ENCODE measurements at regions not wholly inside any gene's neighbourhood (a gene's known extent, or its start where the extent isn't known, plus 50 kb on each side); places are given as distances from the start of the nearest gene placed in this dataset.
"Not testable (repeated sequence)": the region's sequence is repeated elsewhere in the genome, so short reads cannot be mapped to it uniquely, and the experiment has no call there.

DNA sequence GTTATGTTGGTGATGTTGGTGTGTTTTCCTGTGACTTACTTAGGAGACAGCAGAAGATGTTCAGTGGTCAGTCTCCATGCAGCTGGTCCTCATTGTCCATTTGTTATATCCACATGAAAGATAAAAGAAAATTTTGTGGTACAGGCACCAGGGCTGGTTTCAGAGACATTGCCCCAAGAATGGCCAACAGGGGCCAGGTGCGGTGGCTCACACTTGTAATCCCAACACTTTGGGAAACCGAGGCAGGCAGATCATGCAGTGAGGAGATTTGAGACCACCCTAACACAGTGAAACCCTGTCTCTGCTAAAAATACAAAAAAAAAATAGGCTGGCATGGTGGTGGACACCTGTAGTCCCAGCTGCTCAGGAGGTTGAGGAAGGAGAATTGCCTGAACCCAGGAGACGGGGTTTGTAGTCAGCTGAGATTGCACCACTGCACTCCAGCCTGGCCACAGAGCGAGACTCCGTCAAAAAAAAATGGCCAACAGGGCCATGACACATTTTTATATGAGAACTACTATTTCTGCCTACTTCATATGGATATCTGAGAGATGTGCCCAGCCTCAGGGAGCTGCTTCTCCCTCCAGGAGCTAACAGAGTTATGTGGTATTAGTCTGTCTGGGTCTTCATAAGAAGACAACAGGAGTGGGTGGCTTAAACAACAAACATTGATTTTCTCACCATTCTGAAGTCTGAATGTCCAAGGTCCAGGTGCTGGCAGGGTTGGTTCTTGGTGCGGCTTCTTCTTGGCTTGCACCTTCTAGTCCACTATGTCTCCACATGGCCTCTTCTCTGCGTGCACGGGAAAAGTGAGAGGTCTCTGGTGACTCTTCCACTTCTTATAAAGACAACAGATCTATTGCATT lies 821.7 kb downstream of the TMEM121 start:
- DNase-seq (ENCODE audit: extremely low read depth, low read depth), result no peak
- TF ChIP-seq, protein P1, sequence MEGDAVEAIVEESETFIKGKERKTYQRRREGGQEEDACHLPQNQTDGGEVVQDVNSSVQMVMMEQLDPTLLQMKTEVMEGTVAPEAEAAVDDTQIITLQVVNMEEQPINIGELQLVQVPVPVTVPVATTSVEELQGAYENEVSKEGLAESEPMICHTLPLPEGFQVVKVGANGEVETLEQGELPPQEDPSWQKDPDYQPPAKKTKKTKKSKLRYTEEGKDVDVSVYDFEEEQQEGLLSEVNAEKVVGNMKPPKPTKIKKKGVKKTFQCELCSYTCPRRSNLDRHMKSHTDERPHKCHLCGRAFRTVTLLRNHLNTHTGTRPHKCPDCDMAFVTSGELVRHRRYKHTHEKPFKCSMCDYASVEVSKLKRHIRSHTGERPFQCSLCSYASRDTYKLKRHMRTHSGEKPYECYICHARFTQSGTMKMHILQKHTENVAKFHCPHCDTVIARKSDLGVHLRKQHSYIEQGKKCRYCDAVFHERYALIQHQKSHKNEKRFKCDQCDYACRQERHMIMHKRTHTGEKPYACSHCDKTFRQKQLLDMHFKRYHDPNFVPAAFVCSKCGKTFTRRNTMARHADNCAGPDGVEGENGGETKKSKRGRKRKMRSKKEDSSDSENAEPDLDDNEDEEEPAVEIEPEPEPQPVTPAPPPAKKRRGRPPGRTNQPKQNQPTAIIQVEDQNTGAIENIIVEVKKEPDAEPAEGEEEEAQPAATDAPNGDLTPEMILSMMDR (IDR thresholded peaks at IDR 0.05; ENCODE audit: low read depth, low read length, missing control alignments), result no peak
- no peak overlapping the region for H3K4me3 ChIP-seq (replicated peaks; ENCODE audit: low read depth, low read length)

DNA sequence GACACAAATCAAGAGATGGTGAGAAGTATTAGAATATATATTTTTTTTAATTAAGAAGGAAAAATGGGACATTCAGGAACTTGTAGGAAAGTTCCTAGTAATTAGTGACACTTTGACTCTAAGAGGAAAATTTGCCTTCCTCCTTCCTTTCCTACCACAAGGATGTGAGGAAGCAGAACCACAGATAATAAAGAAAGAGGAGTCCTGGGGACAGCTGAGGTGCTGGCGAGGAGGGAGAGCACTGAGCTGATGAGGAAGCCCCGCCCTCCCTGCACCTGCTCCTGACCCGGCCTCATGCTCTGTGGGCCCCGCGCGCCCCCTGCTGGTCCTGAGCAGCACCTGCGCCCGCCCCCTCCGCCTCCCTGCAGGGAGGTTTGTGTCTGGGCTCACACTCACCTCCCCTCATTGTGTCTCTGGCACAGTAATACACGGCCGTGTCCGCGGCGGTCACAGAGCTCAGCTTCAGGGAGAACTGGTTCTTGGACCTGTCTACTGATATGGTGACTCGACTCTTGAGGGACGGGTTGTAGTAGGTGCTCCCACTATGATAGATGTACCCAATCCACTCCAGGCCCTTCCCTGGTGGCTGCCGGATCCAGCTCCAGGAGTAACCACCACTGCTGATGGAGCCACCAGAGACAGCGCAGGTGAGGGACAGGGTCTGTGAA lies 822.6 kb downstream of the TMEM121 start:
- not testable (repeated sequence) for H3K4me3 ChIP-seq (replicated peaks; ENCODE audit: low read depth, low read length); DNase-seq (ENCODE audit: extremely low read depth, low read depth)
- TF ChIP-seq, protein P1 (IDR thresholded peaks at IDR 0.05; ENCODE audit: low read depth, low read length, missing control alignments), result peak; percentile 22

DNA sequence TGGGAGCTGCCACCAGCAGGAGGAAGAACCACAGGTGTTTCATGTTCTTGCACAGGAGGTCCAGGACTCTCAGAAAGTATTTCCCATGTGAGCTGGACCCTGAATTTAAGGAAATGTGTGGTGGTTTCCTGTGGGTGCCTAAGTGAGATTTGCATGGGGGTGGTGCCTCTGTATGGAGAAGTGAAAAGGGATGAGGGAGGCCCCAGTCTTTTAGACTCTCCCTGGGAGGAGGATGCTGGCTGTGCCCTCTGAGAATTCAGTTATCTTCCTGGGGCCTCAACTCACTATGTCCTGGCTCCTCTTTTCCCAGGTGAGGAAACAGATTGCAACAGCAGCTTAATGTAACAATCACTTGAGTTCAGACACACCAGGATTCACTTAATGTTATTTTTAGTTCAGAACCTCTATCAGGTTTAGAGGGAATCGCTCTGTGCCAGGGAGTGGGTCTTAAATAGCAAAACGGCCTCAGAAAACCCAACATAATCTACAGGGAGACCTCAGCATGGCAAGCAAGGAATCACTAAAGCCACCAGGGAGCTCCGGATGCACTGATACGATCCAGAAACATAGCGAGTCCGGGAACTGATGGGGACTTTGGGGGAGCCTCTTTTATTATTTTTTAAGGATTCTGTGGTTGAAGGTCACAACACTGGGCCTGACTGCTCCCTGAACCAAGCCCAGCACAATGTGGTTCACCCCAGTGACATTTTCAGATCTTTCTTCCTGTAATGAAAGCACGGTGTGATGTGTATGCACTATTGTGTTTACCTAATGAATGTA lies 823.5 kb downstream of the TMEM121 start:
- H3K4me3 ChIP-seq (replicated peaks; ENCODE audit: low read depth, low read length); DNase-seq (ENCODE audit: extremely low read depth, low read depth): not testable (repeated sequence)

DNA sequence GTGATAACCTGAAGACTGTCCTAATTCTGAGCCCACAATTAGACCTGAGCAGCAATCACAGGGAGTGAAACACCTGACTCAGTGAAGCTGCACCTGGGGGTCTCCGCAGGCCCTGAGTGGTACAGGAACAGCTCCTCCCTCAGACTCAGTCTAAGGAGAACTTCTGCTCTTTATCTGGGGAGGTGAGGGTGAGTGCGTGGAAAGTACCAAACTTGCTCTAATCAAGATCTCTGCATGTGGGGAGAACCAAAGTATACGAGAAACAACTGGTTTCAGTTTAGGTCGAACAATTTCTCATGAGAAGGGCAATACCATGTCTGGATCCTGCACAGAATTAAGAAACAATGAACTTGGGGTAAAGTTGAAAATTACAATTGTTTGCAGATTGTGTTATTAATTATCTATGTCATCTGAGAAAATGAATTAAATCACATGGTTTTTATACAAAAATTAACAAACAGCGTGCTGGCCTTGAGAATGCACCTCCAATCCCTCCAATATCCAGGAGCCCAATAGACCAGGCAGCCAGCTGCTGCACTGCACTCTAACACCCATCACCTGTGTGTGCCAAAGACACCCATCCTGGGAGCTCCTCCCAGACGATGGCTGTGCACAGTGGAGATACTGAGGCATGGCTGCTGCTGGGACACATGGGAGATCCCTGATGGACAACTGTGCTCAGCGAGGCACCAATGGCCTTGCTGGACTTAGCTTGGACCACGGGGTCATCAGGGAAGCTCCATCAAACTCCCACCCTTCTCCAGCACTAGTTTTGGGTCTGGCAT lies 828.8 kb downstream of the TMEM121 start:
- not testable (repeated sequence) for H3K4me3 ChIP-seq (replicated peaks; ENCODE audit: low read depth, low read length); DNase-seq (ENCODE audit: extremely low read depth, low read depth)

DNA sequence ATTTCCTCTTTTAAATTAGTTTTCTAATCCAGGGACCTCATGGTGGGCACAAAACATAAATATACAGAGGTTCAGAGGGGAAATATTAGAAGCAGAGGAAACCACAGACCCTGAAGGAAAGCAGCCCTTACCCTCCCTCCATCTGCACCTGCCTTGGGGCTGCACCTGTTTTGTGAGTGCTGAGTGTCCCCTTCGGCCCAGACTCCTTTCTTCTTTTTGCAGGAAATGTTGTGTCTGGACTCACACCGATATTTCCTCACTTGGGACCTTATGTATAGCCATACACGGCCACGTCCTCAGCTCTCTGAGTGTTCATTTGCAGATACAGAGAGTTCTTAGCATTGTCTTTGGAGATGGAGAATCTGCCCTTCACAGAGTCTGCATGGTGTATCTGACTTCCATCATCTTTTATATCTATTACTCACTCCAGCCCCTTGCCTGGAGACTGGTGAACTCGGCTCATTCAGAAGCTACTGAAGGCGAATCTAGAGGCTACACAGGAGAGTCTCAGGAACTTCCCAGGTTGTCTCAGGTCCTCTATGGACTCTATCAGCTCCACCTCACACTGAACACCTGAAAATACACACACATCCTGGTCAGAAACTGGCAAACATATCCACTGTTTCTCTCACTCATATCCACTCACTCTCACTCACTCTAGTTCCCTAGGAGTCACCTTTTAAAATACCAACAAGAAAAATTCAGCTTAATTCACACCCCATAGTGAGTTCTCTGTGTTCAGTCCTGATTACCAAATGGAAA lies 829.7 kb downstream of the TMEM121 start:
- not testable (repeated sequence) for DNase-seq (ENCODE audit: extremely low read depth, low read depth); H3K4me3 ChIP-seq (replicated peaks; ENCODE audit: low read depth, low read length)

DNA sequence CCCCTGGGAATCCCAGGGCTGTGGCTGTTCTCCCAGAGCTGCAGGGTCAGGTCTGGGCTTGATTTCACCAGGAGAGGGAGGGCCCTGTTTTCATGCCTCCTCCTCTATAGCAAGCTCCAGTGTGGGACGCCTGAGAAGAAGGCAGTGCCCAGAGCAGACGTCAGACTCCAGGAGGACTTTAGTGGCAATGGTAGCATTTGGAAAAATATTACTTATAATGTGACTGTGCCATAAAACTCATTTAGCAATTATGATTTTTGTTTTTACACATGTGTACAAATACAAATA lies 830.2 kb downstream of the TMEM121 start:
- not testable (repeated sequence) for DNase-seq (ENCODE audit: extremely low read depth, low read depth); H3K4me3 ChIP-seq (replicated peaks; ENCODE audit: low read depth, low read length)

DNA sequence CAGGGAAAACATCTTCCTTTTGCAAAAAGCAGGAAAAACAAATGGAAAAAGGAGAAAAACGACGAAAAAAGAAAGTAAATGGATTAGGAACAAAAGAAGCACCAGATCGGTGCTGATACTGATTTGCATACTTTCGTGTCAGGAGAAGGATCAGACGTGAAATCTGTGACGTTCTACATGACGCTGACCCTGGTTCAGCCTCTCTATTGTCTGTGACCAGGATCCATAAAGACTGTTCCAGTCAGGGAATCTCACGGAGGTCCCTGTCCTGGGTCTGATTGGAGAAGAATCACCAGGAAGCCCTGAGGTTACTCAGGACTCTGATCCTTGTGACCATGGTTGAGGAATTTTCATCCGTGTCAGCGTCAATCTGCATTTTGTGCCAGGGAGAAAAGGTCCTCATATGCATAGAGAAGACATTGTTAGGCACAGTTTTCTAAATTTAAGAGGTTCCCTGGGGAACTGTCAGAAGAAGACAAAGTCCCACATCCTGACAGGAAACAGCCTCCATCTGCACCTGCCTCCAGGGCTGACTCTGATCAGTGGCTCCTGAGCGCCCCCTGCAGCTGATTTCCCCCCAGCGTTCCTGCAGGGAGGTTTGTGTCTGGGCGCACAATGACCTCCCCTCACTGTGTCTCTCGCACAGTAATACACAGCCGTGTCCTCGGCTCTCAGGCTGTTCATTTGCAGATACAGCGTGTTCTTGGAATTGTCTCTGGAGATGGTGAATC lies 832.9 kb downstream of the TMEM121 start:
- not testable (repeated sequence) for H3K4me3 ChIP-seq (replicated peaks; ENCODE audit: low read depth, low read length); DNase-seq (ENCODE audit: extremely low read depth, low read depth)

DNA sequence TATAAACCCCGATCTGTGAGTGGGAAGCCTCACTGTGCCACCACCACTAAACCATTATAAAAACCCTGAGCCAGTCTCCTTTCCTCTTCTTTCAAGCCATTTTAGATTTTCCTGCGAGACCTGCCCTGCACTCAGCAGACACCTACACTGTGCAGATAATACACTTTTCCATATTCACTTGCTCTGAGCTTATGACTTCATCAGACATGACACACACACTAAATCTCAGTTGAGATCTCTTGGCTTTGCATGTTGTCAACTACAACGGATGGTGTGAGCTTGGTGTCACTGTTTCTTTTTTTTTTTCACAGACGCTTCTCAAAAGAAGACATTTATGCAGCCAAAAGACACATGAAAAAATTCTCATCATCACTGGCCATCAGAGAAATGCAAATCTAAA lies 839.0 kb downstream of the TMEM121 start:
- DNase-seq (ENCODE audit: extremely low read depth, low read depth); H3K4me3 ChIP-seq (replicated peaks; ENCODE audit: low read depth, low read length): not testable (repeated sequence)

DNA sequence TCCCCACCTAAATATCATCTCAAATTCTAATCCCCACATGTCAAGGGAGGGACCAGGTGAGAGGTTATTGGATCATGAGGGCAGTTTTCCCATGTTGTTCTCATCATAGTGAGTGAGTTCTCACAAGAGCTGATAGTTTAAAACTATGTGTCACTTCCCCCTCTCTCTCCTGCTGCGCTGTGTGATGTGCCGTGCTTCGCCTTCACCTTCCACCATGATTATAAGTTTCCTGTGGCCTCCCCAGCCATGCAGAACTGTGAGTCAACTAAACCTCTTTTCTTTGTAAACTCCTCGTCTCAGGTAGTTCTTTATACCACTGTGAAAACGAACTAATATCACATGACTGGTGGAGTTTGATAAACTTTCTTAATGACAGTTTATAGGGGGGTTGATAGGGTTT lies 839.5 kb downstream of the TMEM121 start:
- DNase-seq (ENCODE audit: extremely low read depth, low read depth), result not testable (repeated sequence)

DNA sequence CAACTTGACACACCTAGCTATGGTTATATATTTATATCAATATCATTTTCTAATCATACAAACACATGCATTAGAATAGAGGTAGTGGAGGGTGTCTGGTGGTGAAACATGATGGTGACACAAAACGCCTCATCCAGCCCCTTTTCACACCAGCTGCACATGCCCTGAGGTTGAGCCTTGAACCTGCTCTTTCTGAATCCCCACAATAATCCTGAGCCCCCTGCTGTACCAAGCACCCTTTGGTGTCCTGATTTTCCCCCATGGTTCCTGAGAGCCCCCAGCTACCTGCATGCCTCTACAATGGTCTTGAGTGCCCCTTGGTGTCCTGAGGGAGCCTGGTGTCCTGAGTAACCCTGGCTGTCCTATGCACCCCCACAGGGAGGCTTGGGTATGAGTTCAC lies 840.6 kb downstream of the TMEM121 start:
- not testable (repeated sequence) for DNase-seq (ENCODE audit: extremely low read depth, low read depth); H3K4me3 ChIP-seq (replicated peaks; ENCODE audit: low read depth, low read length)

More for the DNA sequence above, 839.5 kb downstream of the TMEM121 start:
- not testable (repeated sequence) for H3K4me3 ChIP-seq (replicated peaks; ENCODE audit: low read depth, low read length)

DNA sequence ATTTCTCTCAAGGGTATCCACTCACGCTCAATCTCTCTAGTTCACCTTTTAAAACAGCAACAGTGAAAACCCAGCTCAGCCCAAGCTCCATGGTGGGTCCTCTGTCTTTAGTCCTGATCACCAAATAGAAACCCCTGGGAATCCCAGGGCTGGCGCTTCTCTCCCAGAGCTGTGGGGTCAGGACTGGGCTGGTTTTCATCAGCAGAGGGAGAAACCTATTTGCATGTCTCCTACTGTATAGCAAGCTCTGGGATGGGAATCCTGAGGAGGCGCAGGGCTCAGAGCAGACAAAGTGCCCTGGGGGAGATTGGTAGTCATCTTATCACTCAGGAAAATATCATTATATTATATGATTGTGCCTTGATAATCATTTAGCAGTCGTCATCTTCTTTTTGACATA lies 843.1 kb downstream of the TMEM121 start:
- not testable (repeated sequence) for DNase-seq (ENCODE audit: extremely low read depth, low read depth); H3K4me3 ChIP-seq (replicated peaks; ENCODE audit: low read depth, low read length)

Measured in HFF-Myc (cell line).